HG03066 (cell line): ENCODE measurements at regions not wholly inside any gene's neighbourhood (a gene's known extent, or its start where the extent isn't known, plus 50 kb on each side); places are given as distances from the start of the nearest gene placed in this dataset.

ENCODE experiments used
- ATAC-seq: cut with Tn5 transposase; IDR thresholded peaks from one replicate; pipeline ENCODE4 v1.9.1; 2021; ENCODE audit warnings: low read depth; ENCODE audit not compliant: unreplicated experiment

DNA sequence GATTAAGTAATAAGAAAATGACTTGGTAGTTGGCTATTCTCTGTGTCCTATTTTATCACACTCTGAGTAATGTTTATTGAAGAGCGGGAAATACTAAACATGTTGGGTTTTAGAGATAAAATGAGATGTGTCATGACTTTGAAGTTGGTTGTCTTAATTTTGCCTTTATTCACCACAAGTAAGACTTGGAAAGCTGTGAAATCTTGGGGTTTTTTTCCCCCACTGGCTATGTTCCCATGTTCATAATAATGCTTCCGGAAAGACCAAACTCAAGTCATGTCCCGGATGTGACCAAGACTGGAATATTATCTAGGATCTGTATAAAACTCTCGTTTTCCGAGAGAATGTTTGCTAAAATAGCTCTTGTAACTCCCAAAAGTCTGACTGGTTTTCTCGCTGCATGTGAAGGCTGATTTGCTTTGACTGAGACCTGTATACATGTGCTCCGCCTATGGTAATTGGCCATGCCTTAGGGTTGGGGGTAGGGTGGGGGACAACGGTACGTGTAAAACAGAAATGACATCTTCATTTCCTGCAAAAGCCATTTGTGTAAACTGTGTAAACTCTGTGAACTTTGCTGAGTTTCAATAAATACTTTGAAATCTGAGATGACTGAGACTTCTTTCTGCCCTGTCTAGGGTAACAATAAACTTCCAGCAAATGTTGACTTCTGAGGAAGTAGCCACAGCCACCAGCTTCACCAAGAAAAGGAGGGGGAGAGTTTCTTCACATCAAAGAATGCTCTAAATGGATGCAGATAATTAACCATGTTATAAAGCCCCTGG lies 169.6 kb downstream of the ZNF365 start:
- ATAC-seq, result no peak

DNA sequence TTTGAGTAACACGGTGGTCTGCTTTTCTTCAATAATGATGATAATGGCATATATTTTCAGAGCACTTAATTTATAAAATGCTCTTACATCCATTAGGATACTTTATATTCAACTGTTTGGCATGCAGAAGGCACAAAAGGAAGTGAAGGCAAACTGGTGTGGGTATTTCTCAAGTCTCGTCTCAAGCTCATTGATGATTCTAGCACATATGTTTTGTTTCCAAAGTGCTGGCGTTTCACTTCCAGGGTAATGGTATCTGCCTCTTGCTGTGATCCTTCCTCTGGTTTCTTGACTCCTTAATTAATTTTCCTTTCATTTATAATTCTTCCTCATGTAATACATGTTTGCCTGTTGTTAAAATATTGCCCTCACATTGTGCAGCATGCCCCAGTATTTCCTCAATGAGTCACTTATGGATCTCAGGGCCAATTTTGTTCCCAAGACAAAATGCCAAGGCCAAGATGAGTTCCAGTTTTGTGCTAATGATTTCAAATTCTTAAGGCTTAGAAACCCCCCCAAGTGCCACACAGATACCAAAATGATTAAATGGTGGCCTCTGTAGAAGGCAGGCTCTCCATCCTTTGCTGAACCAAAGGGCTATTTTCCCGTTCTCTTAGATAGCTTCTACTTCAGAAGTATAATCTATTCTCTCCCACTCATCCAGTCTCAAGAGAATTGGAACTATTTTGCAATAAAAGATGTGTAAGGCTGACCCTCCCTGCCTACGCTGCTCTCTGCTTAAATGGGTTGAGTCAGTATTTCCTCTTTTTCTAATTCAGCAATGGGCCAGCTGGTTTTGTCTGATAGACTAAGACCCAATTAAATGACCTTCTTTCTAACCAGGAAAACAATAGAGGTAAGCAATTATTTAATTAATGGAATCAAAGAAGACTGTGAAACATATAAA lies 171.2 kb downstream of the ZNF365 start:
- ATAC-seq, result no peak

DNA sequence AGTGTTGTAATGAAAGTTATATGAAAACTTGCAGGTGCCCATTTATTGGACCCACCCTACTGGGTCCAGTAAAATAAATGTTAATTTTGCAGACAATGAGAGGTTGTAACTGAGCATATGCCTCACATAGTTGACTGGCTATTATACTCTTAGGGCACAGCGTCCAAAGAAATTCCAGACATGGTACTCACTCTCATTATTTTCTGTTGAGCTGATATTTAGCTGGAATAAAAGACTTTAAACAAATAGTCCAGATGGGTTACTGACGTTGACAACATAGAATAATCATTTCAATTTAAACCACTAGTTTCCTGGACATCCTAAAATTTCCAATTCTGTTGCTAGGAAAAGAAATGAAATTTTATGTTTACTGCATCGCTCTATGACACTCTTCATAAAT lies 174.5 kb downstream of the ZNF365 start:
- ATAC-seq, result no peak

DNA sequence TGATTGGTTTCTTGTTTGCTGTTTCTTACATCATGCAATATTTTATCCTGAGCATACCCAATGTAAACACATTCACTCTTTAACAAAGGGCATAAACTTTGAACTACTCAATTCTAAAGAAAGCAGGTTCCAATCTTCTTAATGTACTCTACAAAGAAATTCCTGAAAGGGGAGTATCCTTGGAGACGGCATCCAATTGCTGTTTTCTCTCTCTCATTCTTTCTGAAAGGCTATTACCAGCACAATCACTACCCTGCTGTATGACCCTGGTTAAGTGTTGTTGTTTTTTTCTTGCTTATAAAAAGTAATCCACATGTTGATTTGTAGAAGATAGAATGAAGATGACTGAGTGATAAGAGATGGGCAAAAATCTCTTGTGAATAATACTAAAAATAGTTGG lies 176.0 kb downstream of the ZNF365 start:
- no peak for ATAC-seq

DNA sequence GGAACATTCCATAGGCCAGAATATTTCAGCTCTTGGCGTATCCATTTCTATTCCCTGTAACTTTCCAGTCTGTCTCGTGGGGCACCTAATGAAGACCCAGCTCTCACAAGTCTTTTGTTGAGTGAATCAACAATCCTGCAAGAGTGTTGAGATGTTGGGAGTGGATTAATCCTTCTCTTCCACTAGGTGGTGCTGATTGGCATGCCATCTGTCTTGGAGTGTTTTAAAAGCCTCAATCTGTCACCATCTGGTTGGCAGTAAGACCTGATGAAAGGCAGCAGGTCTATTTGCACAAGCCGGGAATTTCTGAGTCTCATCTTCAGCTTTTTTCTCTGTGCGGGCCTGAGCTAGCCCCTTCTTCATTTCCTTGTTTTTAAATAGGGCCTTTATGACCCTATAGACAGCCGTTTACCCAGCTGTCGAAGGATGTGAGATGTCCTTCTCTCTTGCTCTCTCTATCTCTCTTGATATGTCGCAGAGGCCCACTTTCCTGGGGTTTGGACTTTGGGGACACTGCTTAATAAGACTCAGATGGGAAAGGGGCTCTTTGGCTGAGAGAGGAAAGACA lies 180.5 kb downstream of the ZNF365 start:
- no peak for ATAC-seq

DNA sequence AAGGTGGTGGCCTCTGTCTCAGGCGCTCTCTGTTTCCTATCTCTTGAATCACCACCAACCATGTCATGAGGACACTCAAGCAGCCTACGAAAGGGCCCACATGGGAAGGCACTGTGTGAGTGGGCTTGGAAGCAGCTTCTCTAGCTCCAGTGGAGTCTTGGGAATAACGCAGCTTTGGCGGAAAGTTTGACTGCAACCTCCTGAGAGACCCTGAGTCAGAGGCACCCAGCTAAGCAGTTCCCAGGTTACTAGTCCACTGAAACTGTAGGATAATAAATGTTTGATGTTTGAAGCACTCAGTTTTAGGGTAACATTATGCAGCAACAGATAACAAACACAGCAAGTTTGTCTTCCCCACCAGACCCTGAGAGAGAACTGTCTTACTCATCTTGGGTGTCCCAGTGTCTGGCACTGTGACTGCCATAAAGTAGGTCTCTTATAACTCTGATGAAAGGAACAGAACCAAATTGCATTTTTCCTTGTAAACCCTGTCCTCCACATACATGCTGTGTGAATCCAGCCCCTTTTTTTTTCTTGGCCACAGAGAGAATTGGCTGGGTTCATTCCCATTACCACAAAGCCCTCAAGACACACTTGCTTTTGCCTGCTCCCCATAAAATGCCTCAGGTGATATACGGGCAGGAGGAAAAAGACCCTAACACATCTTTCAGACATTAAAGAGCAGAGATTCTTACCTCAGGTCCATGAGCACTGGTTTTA lies 185.5 kb downstream of the ZNF365 start:
- no peak for ATAC-seq

DNA sequence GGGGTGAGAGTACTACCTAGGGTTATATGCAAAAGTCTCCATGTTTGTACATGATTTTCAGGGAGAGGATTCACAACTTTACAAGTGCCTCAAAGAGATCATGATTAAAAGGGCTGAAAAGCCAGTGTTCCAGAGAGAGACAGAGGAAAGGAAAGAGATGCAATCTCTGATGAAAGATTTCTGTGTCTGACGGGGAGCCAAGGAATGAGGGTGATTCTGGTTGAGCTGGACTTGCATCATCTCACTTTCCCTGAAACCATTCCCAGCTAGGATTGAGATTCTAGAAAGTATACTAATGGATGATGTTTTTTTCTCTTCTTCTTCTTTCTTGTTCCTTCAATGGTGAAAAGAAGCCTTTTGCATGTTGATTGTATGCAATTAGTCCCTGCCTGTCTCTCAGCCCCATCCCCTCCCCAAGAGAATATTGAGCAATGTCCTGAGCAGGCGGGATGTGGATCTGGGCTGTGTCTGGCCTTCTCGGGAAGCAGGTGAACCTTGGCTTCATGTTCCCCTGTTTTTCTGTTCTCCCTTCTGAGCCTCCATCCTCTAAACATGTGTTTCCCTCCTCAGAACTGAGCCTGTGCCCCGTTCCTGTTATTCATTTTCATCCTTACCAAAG lies 186.1 kb downstream of the ZNF365 start:
- ATAC-seq, result no peak

DNA sequence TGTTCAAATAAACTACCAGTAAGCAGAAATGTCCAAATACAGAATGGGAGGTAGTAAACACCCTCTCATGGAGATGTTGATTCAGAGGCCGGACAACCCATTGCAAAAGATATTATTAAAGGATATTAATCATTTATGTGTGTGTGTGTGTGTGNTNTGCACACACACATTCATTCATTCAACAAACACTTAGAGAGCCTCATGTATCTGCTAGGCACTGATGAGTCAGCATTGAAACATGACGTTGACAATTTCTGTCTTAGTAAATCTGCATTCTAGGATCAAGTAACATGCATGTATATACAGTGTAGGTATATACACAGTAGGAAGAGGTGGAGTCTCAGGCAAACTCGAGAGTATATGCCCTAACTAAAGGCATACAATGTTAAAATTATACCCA lies 187.0 kb downstream of the ZNF365 start:
- no peak for ATAC-seq

DNA sequence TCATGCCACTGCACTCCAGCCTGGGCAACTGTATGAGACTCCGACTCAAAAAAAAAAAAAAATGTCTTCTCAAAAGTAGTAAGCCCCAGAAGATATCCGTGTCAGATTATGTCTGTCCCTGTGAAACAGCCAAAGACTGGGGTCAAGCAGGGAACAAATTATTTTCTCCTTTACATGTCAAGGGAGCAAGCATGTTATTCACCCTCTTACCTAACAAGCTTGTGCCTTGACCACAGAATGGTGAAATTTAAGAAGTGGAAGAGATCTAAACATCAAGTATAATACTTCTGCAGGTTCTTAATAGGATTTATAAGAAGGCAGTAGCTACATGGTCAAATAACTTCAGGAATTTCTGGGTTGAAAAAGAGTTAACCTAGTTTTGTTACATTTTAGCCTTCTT lies 187.9 kb downstream of the ZNF365 start:
- no peak for ATAC-seq

DNA sequence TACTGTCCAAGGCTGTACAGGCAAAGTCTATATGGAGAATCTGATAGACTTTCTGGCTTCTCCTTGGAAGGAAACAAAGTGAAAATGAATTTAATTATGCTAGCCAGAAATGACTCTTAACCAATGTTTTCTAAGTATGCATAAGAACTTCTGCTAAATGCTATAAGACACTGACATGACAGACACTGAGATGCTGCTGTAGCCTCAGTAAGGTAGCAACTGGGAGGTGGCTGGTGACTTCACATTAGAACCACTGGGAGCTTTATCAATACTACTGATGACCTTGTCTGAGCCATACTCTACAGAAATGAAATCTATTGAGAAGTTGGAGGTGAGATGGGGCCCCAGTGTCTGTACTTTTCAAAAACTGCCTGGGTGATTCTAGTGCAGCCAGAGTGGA lies 188.6 kb downstream of the ZNF365 start:
- ATAC-seq, result no peak

DNA sequence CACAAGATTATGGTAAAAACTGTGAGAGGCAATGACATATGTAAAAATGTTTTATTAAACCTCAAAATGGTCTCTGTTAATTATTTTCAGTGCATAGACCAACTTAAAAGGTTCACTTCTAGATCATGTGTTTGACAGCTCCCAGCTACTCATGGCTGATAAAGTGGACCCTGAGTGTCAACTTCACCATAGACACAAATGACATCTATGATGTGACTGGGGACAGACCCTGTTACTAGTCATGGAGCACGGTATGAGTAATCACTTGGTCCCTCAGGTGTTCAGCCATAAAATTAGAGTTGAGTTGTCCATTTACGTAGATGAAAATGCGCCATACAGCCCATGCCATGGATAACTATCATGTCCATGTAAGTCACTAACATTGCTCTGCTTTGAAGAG lies 199.8 kb downstream of the ZNF365 start:
- no peak for ATAC-seq

DNA sequence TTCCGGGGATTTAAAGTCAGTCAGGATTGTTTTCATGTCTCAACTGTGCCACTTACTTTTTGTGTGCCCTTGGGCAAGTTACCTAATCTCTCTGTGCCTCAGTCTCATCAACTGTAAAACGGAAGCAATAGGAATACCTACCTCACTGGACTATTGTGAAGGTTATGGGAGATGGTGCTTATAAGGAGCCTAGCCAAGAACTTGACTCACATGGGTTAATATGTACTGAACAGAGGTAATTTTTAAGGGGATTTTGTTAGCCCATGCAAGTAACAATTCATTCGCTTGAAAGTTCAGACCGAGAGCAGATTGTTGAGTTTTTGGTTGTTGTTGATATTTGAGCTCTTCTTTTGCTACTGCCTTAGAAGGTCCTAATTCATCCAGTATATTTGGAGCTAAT lies 202.9 kb downstream of the ZNF365 start:
- ATAC-seq, result no peak

DNA sequence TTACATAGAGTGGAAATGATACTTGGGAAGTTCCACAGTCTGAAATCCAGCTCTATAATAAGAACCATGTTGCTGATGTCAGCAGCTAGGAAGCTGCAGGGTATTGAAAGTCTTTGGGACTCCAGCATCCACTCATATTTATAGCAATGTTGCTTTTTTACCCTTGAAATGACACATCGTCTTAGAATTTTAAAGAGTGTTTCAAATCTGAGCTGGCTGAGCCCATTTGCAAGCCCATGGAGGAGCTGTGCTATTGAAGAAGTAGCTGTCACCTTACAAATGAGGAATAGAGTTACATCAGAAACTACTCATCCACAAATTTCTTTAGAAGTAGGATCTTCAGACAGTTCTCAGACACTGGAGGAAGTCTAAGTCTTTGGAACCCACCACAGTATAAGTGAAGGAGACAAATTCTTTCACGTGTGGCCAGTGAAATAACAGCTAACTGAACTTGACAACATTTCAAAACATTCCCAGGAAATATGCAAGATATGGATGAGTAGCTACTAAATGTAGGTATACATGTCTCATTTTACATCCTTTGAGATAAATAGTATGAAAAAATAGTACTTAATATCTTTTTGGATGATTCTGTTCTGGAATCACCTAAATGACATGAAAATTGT lies 203.6 kb downstream of the ZNF365 start:
- no peak for ATAC-seq

DNA sequence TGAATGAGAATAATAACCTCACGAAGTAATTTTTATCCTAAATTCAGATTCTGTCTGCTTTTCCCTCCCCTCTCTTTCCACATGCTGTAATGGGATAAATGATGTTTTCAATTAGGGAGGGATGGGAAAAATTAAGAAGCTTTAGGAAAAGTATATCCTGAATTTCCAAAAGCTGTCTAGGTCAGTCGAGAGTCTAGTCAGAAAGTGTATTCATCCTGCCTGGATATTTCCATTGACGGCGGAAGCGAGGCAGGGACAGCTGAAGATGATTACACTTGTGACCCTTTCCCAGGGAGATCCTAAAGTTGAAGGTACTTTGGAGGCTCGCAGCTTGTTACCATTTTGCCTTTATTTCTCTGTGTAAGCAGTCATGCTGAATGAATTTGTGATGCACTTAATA lies 204.1 kb downstream of the ZNF365 start:
- no peak for ATAC-seq

DNA sequence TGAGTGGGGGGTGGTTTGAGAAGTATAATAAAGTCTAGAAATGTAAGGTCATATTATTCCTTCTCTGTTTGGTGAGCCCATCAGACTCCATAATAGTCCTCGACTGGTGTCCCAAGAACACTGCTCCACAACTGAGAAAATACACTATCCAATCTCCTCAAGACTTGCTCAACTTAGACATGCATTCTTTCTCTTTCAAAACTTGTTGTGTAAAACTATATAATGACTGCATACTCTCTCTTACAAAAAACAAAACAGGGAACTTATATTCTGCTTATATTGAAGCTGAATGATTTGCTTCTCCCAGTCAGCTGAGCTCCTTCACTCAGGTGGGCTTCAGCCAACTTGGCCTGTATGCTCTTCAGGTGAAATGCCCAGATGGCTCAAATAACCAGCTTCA lies 204.7 kb downstream of the ZNF365 start:
- ATAC-seq, result no peak

DNA sequence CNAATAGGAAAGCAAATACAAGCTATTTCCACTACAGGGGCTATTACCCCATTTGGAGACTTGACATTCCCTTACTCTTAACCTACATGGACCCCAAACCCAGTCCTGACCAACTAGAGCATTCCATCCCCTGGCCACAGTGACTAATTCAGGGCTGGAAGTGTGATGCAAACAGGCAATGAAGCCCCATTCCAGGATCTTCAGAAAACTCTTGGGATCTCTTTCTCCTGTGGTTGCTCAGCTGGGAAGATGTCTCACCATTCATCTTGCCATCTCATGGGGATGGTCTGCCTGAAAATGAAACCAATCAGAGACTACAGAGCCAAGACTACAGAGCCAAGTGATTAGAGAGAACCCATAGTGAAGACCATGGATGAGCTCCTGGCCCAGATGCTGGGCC lies 206.2 kb downstream of the ZNF365 start:
- ATAC-seq, result no peak

DNA sequence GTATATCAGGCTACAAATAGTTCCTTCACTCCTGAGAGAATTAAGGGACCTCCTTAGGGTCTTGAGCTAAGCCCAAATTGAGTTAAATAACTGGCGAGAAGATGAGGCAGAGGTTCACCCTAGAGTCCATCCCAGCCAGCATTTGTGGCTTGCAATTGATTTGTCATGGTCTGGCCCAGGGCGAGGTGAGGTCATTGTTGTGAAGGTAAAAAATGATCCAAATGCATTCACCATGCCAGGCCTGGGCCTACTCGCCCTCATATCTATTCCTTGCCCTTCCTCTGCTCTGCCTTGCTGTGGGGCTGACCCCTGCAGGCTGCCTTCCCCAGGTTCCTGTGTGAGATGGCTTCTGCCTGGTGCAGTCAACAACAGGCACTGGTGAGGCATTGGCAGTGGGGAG lies 207.2 kb downstream of the ZNF365 start:
- ATAC-seq, result no peak

DNA sequence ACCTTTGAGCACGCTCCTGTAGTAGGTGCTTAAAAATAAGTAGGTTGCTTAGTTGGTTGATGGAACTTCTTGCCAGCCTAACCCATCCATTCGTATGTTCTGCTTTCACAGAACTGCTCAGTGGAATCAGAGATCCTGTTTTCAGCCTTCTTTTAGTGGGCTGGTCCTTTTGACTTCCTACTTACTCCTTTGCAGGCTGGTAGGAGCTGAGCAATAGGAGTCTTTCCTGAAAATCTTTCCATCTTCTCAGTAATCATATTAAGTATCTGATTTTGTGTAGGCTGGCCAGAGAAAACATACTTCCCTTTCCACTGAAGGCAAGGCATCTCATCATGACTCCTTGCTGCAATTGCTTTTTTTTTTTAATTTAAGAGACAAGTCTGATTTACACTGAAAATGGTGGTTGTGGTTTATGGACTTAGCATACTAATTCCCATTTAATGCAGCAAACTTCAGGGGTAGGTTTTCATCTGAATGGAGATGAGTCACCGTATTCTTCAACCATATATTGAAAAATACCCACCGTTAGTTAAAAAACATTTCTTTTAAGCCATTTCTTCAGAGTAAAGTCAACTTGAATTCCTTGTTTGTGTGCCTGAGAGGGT lies 208.0 kb downstream of the ZNF365 start:
- ATAC-seq, result no peak

DNA sequence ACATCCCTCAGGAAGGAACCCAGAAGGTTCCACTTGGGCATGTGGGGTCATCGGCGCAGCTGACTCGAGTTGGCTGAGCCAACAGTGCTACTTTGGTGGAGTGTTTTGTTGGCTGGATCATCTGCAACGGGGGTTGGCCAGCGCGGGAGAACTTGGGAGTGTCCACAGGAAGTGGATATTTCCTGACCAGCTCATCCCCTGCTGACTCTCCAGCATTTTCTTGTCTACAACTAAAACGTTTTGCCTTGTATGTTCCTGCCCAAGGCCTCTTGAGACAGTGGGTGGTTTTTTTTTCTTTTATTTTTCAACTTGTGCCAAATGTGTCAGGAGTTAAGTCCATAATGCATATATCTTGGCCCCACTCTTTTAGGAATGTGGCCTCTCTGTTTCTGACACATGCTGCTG lies 208.6 kb downstream of the ZNF365 start:
- ATAC-seq, result no peak
